SK-N-SH treated with all-trans-retinoic acid at 6 μM for 48 hours (cell line): ENCODE measurements at regions not wholly inside any gene's neighbourhood (a gene's known extent, or its start where the extent isn't known, plus 50 kb on each side); places are given as distances from the start of the nearest gene placed in this dataset.

Source experiments
- ATAC-seq: fragments of 200-7000 bp; cut with Tn5 transposase; 3 replicates; pipeline ENCODE4 v1.9.1; 2020; ENCODE audit warnings: mild to moderate bottlenecking, moderate library complexity
- ARNTL ChIP-seq: fragments of 450-650 bp; formaldehyde crosslinking; IDR thresholded peaks from 2 replicates; pipeline ENCODE4 v1.5.0; 2020; ENCODE audit warnings: low read depth, mild to moderate bottlenecking, moderate library complexity, borderline replicate concordance
- CSDC2 ChIP-seq: fragments of 250-450 bp; sonication (Bioruptor Pico); IDR thresholded peaks from 2 replicates; pipeline ENCODE4 v1.5.0; 2020; ENCODE audit warnings: mild to moderate bottlenecking, moderate library complexity
- ESRRG ChIP-seq: fragments of 250-450 bp; sonication (Bioruptor Pico); IDR thresholded peaks from 2 replicates; pipeline ENCODE4 v1.6.1; 2021; ENCODE audit warnings: mild to moderate bottlenecking
- GLIS3 ChIP-seq: fragments of 250-450 bp; sonication (Bioruptor Pico); IDR thresholded peaks from 2 replicates; pipeline ENCODE4 v1.5.0; 2020; ENCODE audit warnings: mild to moderate bottlenecking, moderate library complexity
- ISL1 ChIP-seq: fragments of 250-450 bp; sonication (Bioruptor Pico); IDR thresholded peaks from 2 replicates; pipeline ENCODE4 v2.1.2; 2022; ENCODE audit warnings: mild to moderate bottlenecking, moderate library complexity
- OSR1 ChIP-seq: fragments of 250-450 bp; sonication (Bioruptor Pico); IDR thresholded peaks from 2 replicates; pipeline ENCODE4 v1.8.0; 2022; ENCODE audit warnings: moderate library complexity, mild to moderate bottlenecking, inconsistent platforms
- PATZ1 ChIP-seq: fragments of 250-450 bp; sonication (Bioruptor Pico); IDR thresholded peaks from 2 replicates; pipeline ENCODE4 v1.8.0; 2020; ENCODE audit warnings: mild to moderate bottlenecking, moderate library complexity, borderline replicate concordance
- PPARA ChIP-seq: fragments of 250-450 bp; sonication (Bioruptor Pico); IDR thresholded peaks from 2 replicates; pipeline ENCODE4 v1.5.0; 2020; ENCODE audit warnings: mild to moderate bottlenecking, borderline replicate concordance
- RARB ChIP-seq: fragments of 250-450 bp; sonication (Bioruptor Pico); IDR thresholded peaks from 2 replicates; pipeline ENCODE4 v1.8.0; 2021; ENCODE audit warnings: mild to moderate bottlenecking, moderate library complexity
- SNAI2 ChIP-seq: fragments of 250-450 bp; sonication (Bioruptor Pico); IDR thresholded peaks from 2 replicates; pipeline ENCODE4 v1.5.0; 2020; ENCODE audit warnings: mild to moderate bottlenecking, moderate library complexity
- TCF4 ChIP-seq: fragments of 250-450 bp; sonication (Bioruptor Pico); IDR thresholded peaks from 2 replicates; pipeline ENCODE4 v1.8.0; 2021; ENCODE audit warnings: mild to moderate bottlenecking, moderate library complexity, borderline replicate concordance
- TOX ChIP-seq: fragments of 250-450 bp; sonication (Bioruptor Pico); IDR thresholded peaks from 2 replicates; pipeline ENCODE4 v1.8.0; 2021; ENCODE audit warnings: mild to moderate bottlenecking, moderate library complexity, borderline replicate concordance
- TSHZ2 ChIP-seq: fragments of 250-450 bp; sonication (Bioruptor Pico); IDR thresholded peaks from 2 replicates; pipeline ENCODE4 v1.5.0; 2020; ENCODE audit warnings: mild to moderate bottlenecking, moderate library complexity
- ZC3H10 ChIP-seq: fragments of 250-450 bp; sonication (Bioruptor Pico); IDR thresholded peaks from 2 replicates; pipeline ENCODE4 v1.5.1; 2021; ENCODE audit warnings: mild to moderate bottlenecking, moderate library complexity
- ZFP3 ChIP-seq: fragments of 250-450 bp; sonication (Bioruptor Pico); IDR thresholded peaks from 2 replicates; pipeline ENCODE4 v1.5.0; 2020; ENCODE audit warnings: mild to moderate bottlenecking, moderate library complexity
- ZFP30 ChIP-seq: fragments of 450-650 bp; formaldehyde crosslinking; IDR thresholded peaks from 2 replicates; pipeline ENCODE4 v1.5.0; 2022; ENCODE audit warnings: mild to moderate bottlenecking, moderate library complexity
- ZNF565 ChIP-seq: fragments of 450-650 bp; formaldehyde crosslinking; conservative IDR thresholded peaks from 2 replicates; pipeline ENCODE4 v1.5.0; 2020; ENCODE audit warnings: low read depth, mild to moderate bottlenecking, moderate library complexity
- ZNF70 ChIP-seq: fragments of 450-650 bp; formaldehyde crosslinking; IDR thresholded peaks from 2 replicates; pipeline ENCODE4 v1.5.0; 2020; ENCODE audit warnings: mild to moderate bottlenecking, moderate library complexity
- ZNF8 ChIP-seq: fragments of 450-650 bp; formaldehyde crosslinking; IDR thresholded peaks from 2 replicates; pipeline ENCODE4 v1.5.0; 2020; ENCODE audit warnings: mild to moderate bottlenecking, moderate library complexity
- TF ChIP-seq, protein P1 (sequence below): fragments of 250-450 bp; sonication (Bioruptor Pico); IDR thresholded peaks from 2 replicates; pipeline ENCODE4 v1.5.1; 2020; ENCODE audit warnings: low read depth, mild to moderate bottlenecking, moderate library complexity
- TF ChIP-seq, protein P2 (sequence below): fragments of 250-450 bp; sonication (Bioruptor Pico); IDR thresholded peaks from 2 replicates; pipeline ENCODE4 v1.8.0; 2021; ENCODE audit warnings: low read depth, mild to moderate bottlenecking, moderate library complexity, borderline replicate concordance
- TF ChIP-seq, protein P3 (sequence below): fragments of 250-450 bp; sonication (Bioruptor Pico); IDR thresholded peaks from 2 replicates; pipeline ENCODE4 v1.5.1; 2021; ENCODE audit warnings: mild to moderate bottlenecking, moderate library complexity

DNA sequence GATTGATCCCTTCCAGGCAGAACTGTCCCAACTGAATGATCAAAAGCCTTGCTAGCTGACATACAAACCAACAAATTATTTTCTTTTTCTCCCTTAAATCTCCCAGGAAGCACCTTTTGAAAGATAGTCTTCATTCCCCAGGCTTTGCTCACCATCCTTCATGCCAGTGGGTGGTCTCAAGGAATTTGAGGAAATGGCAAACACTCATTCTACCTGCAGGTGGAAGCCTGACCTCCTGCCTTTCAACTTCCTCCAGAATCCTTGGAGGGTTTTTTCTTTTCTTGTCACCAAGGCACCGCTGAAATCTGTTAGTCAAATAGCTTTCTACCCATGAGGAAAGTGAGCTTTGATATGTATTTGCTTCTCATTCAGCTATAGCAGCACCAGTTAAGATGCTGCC lies 128.5 kb downstream of the WIF1 start (continued):
- TF ChIP-seq, protein P1, sequence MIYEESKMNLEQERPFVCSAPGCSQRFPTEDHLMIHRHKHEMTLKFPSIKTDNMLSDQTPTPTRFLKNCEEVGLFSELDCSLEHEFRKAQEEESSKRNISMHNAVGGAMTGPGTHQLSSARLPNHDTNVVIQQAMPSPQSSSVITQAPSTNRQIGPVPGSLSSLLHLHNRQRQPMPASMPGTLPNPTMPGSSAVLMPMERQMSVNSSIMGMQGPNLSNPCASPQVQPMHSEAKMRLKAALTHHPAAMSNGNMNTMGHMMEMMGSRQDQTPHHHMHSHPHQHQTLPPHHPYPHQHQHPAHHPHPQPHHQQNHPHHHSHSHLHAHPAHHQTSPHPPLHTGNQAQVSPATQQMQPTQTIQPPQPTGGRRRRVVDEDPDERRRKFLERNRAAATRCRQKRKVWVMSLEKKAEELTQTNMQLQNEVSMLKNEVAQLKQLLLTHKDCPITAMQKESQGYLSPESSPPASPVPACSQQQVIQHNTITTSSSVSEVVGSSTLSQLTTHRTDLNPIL: no peak
- TF ChIP-seq OSR1 (CRISPR knock-in tag): no peak
- TF ChIP-seq ZNF70 (CRISPR knock-in tag): no peak
- no peak for TF ChIP-seq PPARA
- TF ChIP-seq ESRRG: no peak
- no peak for TF ChIP-seq TOX
- no peak for TF ChIP-seq TSHZ2 (CRISPR knock-in tag)
- TF ChIP-seq ZNF565 (CRISPR knock-in tag): no peak
- no peak for TF ChIP-seq ZNF8
- TF ChIP-seq RARB: no peak
- TF ChIP-seq PATZ1 (CRISPR knock-in tag): no peak

- no peak for TF ChIP-seq ZFP3
- no peak for TF ChIP-seq ZC3H10 (CRISPR knock-in tag)
- TF ChIP-seq, protein P2, sequence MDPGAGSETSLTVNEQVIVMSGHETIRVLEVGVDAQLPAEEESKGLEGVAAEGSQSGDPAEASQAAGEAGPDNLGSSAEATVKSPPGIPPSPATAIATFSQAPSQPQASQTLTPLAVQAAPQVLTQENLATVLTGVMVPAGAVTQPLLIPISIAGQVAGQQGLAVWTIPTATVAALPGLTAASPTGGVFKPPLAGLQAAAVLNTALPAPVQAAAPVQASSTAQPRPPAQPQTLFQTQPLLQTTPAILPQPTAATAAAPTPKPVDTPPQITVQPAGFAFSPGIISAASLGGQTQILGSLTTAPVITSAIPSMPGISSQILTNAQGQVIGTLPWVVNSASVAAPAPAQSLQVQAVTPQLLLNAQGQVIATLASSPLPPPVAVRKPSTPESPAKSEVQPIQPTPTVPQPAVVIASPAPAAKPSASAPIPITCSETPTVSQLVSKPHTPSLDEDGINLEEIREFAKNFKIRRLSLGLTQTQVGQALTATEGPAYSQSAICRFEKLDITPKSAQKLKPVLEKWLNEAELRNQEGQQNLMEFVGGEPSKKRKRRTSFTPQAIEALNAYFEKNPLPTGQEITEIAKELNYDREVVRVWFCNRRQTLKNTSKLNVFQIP (CRISPR knock-in tag): no peak
- TF ChIP-seq ISL1: no peak
- ATAC-seq: no peak
These were observed 127.6 kb downstream of the WIF1 start for GRCh38 chr12:64993461-64993860.

DNA sequence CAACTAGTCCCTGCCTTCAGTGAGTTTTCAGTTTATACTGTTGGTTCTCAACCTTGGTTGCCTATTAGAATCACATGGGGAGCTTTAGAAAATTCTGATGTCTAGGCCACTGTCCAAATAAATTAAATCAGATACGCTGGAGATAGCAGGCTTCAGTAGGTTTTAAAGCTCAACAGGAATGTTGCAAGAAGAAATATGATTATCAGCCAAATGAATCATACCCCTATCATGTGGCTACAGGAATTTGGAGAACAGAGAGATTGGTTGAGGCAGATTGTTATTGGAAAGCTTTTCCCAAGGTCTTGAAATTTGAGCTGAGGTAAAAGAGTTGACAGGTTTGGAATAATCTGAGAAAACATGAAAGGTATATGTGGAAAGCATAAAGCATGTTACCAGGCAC lies 125.3 kb downstream of the WIF1 start:
- no peak for ATAC-seq
- TF ChIP-seq ZNF70 (CRISPR knock-in tag) (no peak), CSDC2 (CRISPR knock-in tag) (no peak), ISL1 (no peak), GLIS3 (no peak), ARNTL (CRISPR knock-in tag) (no peak), TOX (no peak), SNAI2 (CRISPR knock-in tag) (no peak), ZFP30 (CRISPR knock-in tag) (no peak), ZNF565 (CRISPR knock-in tag) (no peak), PATZ1 (CRISPR knock-in tag) (no peak), TSHZ2 (CRISPR knock-in tag) (no peak), OSR1 (CRISPR knock-in tag) (no peak), ZC3H10 (CRISPR knock-in tag) (no peak), ESRRG (no peak), ZFP3 (no peak), ZNF8 (no peak), TCF4 (CRISPR knock-in tag) (no peak)
- TF ChIP-seq, protein P1: no peak
- TF ChIP-seq, protein P3, sequence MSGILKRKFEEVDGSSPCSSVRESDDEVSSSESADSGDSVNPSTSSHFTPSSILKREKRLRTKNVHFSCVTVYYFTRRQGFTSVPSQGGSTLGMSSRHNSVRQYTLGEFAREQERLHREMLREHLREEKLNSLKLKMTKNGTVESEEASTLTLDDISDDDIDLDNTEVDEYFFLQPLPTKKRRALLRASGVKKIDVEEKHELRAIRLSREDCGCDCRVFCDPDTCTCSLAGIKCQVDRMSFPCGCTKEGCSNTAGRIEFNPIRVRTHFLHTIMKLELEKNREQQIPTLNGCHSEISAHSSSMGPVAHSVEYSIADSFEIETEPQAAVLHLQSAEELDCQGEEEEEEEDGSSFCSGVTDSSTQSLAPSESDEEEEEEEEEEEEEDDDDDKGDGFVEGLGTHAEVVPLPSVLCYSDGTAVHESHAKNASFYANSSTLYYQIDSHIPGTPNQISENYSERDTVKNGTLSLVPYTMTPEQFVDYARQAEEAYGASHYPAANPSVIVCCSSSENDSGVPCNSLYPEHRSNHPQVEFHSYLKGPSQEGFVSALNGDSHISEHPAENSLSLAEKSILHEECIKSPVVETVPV (CRISPR knock-in tag): no peak
